ENCODE measurements at regions not wholly inside any gene's neighbourhood (a gene's known extent, or its start where the extent isn't known, plus 50 kb on each side); places are given as distances from the start of the nearest gene placed in this dataset.
A peak's percentile ranks its signal among the peaks of the same experiment; 100 is the strongest.

DNA sequence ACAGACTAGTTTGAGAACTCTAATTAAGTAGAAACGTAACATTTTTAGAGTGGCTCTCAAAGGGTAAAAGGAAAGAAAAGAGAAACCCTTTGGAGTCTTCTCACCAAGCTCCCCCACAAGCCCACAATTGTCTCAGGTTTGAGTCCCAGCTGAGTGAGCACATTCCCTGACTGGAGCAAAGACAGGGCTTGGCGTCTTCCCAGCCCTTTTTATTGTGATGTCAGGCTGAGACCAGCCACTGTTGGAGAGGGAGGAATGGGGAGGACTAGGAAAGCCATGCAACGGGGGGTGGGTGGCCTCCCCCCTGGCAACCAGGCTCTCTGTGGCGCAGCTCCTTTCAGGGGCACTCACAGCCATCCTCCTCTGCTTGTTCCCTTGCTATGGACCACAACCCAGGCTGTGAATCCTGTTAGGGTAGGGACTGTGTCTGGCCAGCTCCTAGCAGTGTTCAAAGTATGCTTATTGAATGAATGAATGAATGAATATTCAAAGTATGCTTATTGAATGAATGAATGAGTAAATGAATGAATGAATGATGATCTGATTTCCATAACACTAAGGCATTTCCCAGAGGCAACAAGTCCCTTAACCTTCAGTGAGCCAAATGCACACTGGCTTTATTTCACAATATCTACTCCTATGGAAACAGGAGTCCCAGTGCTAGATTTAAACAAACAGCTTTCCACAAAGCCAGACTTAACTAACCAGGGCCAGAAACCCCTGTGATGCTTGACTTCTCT, 413.3 kb downstream of the MID1IP1 start:
- DNase-seq (ENCODE audit: low spot score): no peak

DNA sequence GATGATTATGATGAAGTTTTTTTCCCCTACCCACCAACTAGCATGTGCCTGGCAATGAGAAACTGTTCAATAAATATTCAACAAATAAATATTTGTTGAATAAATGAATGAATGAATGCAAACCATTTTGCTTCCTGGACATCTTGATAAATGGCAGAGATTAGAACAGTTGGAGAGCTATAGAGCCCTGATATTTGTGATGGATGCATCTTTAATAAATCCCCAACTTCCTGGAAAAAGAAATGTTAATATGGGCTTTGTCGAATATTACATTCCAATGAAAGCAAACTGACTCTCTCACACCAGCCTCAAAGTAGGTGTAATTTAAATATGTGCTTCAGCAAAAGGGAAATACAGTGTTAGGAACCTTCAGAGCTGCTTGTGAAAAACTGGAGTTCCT, 419.7 kb downstream of the MID1IP1 start:
- DNase-seq (ENCODE audit: low spot score): no peak

DNA sequence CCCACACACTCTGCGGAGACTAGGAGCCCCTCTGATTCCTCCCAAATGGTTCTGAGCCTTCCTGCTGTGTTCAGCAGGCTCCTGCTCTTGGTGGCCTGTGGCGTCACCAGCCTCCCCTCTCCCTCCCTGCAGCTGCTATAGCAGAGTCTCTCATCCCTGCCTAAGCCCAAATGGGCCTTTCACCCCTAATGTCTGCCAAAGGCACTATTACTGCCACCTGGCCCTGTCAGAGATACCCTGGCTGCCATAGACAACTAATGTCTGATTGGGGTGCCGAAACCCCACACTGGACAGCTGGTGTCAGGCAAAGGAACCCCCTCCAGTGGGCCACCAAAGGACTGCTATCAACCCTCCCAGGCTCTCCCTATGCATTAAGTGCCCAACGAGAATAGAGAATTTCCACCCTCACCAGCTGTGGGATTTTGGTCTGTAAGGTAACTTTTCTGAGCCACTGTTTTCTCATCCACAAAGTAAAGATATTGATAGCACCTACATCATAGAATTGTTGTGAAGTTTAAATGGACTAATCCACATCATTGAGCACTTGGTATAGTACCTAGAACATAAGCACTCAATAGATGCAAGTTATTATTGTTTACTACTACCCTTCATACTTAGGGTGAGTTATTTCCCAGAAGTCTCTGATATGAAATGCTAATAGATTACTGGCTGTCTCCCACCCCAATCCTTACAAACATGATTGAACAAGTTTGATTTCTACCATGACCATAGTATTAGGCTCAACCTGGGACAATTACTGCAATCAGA, 421.3 kb downstream of the MID1IP1 start:
- no peak for DNase-seq (ENCODE audit: low spot score)

DNA sequence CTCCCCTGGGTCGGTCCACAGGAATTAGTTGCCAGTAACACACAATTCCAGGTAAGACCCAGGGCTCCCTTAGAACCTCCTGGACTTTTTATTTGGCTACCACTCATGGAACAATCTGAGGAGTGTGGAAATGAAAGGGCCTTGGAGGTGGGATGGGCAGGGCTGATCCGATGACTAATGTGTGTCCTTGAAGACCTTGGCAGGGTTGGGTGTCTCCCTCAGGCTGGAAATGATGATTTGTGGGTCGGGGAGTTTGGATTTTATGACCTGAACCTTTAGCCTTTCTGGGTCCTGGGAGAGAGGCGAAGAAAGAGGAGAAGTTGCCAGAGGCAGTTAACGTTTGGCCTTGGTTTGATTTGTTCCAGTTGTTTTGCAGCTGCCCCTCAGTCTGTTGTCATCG, 425.0 kb downstream of the MID1IP1 start:
- DNase-seq (ENCODE audit: low spot score): no peak

DNA sequence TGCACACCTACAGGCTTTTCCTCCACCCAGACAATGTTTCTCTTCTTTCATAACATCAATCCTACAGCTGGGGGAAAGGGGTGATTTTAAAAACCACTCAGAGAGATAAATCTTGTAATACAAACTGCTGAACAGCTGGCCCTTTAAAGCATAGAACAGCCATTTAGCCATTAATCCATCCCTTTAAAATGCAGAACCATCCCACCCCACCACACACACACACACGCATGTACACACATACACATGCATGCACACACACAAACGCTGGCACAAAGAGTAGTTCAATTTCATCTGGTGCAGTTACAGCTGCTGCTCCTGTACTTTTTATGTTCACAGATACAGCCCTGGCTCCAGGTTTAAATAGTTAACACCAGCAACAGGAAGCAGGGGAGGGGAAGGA, 426.1 kb downstream of the MID1IP1 start:
- no peak for DNase-seq (ENCODE audit: low spot score)

DNA sequence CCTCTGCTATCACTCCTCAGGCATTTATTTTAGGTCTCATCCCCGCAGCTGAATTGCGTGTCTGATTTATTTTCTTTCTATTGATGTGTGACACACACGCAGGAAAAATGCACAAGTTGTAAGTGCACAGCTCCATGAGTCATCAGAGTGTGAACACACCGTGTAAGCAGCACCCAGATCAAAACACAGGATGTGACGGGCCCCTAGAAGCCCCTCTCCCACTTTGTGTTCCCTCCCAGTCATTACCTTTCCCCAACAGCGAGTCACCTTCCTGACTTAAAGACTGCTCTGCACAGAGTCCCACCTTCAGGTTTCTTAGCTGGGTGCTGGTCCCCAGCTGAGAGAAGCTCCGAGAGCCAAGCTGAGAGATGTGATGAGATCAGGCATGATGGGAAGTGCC, 436.7 kb downstream of the MID1IP1 start:
- no peak for DNase-seq (ENCODE audit: low spot score)

DNA sequence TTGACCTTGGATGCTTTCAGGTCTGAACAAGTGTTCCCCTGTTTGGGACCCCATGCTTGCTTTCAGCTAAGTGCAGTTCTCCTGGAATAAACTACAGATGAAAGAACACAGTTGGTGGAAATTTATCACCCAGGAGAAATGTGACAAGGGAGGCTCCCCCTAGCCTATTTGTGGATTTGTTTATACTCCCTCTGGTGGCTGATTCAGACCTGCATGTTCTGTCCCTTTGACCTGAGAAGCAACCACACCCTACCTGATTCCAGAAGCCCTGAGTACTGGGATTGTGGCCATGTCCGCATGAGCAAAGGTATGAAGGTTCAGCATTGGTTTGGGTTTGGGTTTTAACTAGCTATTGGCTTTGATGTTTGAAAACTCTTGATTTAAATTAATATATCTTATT, 440.9 kb downstream of the MID1IP1 start:
- peak; percentile 29 for DNase-seq (ENCODE audit: low spot score)

DNA sequence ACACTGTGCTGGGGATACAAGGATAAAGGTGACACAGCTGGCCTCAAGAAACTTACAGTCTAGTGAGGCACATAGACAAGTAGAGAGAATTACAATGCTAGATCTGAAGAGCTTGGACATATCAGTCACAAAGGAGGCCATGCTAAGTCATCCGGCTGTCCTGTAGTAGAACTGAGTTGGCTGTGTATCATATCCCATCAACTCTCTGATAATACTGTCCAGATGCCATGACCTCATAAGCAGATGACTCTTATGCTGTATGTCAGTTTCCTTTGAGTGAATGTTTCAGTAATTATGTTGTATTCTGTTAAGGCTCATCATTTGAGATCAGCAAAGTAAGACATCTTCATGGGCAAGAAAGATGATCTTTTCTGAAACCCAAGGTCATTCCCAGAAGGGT, 442.9 kb downstream of the MID1IP1 start:
- DNase-seq (ENCODE audit: low spot score): no peak

DNA sequence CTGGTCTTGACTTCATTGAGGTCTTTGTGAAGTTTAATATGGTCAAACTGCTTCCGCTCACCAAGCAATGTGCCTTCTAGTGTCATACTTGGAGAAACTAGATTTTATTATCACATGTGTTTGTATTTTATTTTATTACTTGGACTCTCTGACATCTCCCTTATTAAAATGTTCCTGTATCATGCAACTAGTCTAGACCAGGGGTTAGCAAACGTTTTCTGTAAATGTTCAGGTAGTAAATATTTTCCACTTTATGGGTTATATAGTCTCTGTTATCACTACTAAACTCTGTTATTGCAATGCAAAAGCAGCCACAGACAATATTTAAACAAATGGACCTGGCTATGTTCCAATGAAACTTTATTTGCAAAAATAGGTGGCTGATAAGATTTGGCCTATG, 443.8 kb downstream of the MID1IP1 start:
- DNase-seq (ENCODE audit: low spot score): no peak

DNA sequence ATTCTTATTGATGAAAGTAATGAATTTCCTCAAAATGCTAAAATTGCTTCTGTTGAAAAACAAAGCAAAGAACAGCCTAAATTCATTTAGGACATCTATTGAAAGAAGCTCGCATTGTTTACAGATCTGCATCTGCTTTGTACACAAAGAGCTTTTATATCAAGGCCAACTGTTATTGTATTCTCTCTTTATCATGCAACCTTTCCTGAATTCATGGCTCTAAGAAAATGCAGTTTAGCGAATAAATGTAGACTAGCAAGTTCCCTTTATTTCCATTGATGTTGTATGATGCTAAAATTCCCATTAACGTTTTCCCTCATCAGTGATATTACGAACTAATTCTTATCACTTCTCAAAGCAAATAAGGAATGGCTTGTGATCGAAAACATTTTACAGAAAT, 446.3 kb downstream of the MID1IP1 start:
- DNase-seq (ENCODE audit: low spot score): no peak

DNA sequence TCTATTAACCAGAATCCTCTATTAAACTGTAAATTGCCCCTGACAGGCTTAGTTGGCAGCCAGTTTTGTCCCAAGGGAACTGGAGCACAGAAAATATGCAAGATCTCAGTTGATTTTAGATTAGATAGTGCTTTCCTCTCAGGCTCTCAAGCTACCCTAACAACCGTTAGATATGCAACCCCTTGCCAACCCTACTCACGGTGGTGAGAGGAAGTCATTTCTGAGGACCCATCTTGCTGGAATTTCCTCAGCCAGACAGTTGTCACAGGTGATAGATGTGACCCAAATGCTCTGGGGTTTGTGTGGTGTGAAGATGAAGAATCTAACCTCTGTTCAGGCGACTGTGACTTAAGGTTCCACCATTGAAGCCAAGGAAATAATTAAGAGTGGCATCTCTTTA, 447.1 kb downstream of the MID1IP1 start:
- no peak for DNase-seq (ENCODE audit: low spot score)

DNA sequence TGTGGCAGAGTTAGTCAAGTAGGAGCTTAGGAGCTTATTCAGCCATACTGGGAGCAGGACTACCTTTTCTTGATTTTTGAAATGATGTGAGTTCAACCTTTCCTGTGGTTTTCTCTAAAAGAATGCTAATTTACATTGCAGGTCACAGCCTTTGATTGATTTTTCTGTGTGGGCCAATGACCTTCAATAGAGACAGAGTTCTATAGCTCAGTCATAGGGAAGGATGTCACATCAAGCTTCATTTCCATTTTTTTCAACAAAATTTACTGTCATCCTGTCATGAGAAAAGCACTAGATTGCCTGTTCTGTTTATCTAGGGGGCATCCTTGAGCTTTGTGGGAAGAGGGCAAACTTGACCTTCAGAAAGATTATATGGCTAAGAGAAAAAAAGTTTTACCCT, 448.7 kb downstream of the MID1IP1 start:
- no peak for DNase-seq (ENCODE audit: low spot score)

DNA sequence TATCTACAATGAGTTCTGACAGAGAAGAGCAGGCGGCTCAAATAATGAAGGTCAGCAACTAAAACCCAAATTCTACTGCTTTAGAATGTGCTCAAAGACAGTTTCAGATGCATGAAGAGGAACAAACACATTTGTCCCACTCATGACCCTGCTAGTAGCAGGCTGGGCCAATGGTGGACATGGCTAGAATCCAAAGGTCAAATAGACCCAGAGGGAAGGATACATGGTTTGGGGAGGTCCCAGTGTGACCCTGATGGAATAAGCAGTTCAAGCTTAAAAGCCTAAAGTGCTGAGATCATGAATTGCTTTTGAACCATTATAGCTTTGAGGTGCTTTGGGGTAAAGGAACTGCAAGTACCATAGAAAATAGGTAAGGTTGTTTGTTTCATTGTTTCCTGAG, 450.7 kb downstream of the MID1IP1 start:
- no peak for DNase-seq (ENCODE audit: low spot score)

DNA sequence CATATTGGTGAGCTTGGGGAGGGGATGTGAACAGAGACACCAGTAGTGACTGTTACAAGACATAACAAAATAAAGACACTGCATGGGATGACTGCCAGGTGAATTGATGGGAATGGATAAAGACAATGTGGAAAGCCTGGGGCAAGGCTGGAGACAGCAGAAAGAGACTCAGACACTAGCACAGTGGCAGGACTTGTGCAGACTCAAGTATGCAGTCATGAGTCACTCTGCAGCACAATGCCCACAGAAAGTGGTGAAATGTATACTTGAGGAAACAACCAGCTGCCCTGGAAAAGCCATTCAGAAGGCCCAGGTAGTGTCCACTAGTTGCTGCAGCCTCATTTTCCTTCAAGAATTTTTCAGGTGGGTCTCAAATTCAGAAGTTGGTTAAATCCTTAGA, 452.3 kb downstream of the MID1IP1 start:
- peak; percentile 16 for DNase-seq (ENCODE audit: low spot score)

DNA sequence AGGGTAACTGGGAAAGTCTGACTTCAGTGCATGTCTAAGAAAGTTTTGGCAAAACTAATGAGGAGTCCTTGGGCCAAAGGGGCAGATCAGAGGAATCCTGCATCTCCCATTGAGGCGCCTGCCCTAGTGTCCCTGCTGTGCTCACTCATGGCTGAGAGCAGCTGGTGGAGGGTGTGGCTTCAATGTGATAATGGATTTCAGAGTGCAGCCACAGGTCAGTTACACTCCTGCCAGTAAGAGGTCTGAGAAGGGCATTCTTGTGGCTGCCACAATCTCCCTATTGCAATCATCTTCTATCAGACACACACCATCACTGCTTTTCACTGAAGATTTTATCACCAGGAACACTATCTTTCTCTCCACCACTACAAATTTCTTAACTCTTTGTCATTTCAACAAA, 457.1 kb downstream of the MID1IP1 start:
- DNase-seq (ENCODE audit: low spot score): no peak

DNA sequence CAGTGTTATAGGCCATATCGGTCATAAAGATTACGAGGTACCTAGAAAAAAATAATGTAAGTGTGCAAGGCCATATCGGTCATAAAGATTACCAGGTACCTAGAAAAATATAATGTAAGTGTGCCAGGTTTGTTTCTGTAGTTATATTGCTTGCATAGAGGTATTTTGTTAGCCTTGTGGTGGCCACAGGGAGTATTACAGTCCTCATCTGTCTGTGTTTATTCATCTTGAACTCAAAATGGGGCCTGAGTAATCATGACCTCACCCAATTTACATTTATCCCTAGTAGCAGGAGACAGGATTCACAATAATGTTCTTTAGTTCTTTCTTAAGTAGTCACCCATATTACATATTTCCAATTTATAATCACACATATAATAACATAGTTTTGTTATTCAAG, 459.7 kb downstream of the MID1IP1 start:
- peak; percentile 13 for DNase-seq (ENCODE audit: low spot score)

DNA sequence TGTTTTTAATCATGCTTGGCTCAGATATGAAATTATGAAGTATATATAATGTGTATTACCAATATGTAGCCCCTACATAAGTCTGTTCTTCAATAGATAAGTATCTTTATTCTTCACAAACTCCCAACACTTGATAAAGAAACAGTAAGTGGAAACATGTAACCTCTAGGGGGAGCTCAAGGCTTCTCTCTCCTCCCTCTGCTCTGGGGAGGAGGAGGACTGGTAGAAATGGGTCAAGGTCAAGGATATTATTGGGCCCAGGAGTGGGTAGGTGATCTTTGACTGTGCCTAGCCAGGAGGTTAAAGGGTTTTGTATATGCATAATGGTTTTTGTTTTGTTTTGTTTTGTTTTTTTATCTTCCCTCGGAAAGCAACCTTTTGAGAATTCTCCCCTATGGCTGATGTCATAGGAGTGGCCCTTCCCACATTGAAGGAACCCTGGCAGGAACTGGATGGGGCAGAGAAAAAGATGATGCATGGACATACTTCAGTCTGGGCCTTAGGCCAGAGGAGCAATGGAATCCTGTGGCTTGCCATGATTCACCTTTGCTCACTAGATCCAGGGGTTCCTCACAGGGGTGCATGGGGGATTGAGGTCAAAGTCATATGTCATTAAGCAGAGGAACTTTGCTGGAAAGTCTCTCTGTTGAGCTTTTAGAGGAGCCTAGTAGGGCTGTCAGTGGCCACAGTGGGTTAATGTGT, 460.3 kb downstream of the MID1IP1 start:
- peak; percentile 13 for DNase-seq (ENCODE audit: low spot score)

DNA sequence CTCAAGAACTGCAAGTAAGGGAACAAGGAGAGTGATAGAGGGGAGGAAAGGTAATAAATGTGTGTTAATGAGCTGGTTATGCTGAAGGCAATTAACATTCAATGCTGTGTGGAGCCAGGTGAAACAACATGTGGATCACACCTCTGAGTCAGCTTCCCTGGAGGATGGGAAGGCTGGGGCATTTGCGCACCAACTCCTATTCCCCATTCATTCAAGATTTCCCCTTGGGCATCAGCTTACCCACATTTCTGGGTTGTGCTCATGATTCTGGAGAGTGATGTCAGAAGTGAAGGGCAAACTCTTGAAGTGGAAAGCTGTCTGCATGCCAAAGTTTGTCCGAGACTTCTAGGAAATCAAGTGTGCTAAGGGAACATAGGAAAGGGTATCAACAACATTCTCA, 461.4 kb downstream of the MID1IP1 start:
- DNase-seq (ENCODE audit: low spot score): no peak

DNA sequence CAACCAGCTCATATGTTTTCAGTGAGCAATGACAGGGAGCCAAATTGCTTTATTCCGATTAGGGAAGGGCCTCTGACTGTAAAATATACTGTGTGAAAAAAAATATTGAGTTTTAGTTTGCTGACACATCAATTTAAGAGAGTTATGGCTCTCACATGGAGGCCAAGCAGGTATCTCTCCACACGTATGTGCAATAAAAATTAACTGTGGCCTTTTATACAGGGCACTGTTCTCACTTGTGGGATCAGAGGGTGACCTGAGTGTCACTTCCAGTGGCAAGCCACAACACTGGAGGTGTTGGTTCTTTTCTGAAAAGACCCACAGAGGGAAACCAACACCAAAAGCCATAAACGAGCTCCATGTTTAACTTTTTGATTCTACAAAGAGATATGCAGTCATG, 462.8 kb downstream of the MID1IP1 start:
- DNase-seq (ENCODE audit: low spot score): no peak

DNA sequence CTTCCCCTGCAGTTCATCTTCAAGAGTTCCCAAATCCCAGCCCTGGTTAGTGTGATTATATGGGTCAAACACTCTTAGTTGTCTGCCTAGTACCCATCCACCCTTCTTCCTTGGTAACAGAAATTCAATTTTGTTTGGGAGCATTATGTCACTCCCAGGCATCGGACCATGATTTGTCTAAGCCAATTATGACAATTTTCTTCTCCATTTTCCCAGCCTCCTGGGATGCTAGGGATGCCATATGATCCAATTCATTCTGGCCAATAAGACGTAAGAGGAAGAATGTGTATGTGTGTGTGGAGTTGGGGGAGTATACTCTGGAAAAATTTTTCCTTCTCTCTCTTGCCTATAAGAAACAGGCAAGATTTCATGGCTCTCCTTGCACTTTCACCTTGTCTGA, 465.9 kb downstream of the MID1IP1 start:
- no peak for DNase-seq (ENCODE audit: low spot score)

DNA sequence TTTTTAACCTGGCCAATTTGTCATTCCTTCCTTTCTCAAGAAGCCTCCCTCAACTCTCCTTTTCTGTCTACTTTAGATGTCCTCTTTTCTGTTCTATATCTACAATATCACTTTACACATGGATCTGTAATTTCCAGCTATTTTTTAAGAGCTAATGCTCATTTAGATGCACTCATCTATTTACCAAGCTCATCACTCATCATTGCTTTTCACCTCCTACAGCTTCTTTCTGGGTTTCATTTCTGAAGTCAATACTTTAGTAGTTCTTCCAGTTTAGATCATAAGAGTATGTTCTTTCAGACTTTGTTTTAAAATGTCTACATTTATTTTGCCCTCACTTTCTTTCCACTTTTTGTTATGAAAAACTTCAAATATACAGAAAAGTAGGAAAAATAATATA, 466.9 kb downstream of the MID1IP1 start:
- no peak for DNase-seq (ENCODE audit: low spot score)

DNA sequence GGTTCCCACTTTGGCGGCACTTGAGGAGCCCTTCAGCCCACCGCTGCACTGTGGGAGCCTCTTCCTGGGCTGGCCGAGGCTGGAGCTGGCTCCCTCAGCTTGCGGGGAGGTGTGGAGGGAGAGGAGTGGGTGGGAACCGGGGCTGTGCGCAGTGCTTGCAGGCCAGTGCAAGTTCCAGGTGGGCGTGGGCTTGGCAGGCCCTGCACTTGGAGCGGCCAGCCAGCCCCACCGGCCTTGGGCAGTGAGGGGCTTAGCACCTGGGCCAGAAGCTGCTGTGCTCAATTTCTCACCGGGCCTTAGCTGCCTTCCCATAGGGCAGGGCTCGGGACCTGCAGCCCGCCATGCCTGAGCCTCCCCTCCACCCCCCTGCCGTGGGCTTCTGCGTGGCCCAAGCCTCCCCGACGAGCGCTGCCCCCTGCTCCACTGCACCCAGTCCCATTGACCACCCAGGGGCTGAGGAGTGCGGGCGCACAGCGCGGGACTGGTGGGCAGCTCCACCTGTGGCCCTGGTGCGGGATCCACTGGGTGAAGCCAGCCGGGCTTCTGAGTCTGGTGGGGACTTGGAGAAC, 474.3 kb downstream of the MID1IP1 start:
- no peak for DNase-seq (ENCODE audit: low spot score)
